T47D (cell line): ENCODE measurements at regions not wholly inside any gene's neighbourhood (a gene's known extent, or its start where the extent isn't known, plus 50 kb on each side); places are given as distances from the start of the nearest gene placed in this dataset.
A peak's percentile ranks its signal among the peaks of the same experiment; 100 is the strongest.

Experiments
- DNase-seq, 2 experiments: peaks; one replicate each; pipeline versions ENCODE4 v3.0.0 to v3.0.0-alpha.2; 2011 to 2012; ENCODE audit warnings: low read depth in 1 of 2, low spot score in 1 of 2
- JUND ChIP-seq: IDR thresholded peaks from 2 replicates; pipeline ENCODE4 v1.6.1; 2012; ENCODE audit warnings: low read depth
- in situ Hi-C: cut with HindIII; loops from 2 replicates; pipeline ENCODE4 v1.10.0; 2016; ENCODE audit warnings: low sequenced_read_pairs, low pct_unique_long_range_greater_than_20kb

DNA sequence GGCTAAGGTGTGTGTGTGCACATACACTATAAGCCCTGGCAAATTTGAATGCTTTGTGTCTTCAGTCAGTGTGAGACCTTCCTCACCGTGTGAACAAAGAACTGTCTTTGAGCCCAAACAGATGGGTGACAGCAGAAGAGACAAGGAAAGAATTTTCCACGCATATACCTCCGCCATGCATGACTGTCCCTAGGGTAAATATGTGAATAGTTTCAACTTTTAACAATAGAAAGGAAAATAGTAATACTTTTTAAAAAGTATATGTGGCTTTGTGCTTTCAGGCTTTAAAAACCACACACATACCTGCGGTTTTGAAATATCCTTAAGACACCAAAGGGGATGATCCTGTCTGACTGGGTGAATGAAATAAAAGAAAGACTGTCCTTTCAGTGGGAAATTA, 438.6 kb upstream of the MPDZ start:
- DNase-seq: peak in 1 of 2 experiments; percentile 75
- TF ChIP-seq JUND: no peak
- in situ Hi-C loops: no loop called here

- in situ Hi-C loops: no loop called here
- peak in 1 of 2 experiments; percentile 7 for DNase-seq
- TF ChIP-seq JUND: no peak
Measured at GRCh38 chr9:13717322-13718054, 438.0 kb upstream of the MPDZ start.

GRCh38 chr9:13716601-13717321, 437.3 kb upstream of the MPDZ start:
- no peak for TF ChIP-seq JUND
- in situ Hi-C loops: no loop called here
- DNase-seq: no peak

- in situ Hi-C loops: no loop called here
- no peak for DNase-seq
- TF ChIP-seq JUND: no peak
Measured at GRCh38 chr9:13716090-13716489, 436.6 kb upstream of the MPDZ start.

DNA sequence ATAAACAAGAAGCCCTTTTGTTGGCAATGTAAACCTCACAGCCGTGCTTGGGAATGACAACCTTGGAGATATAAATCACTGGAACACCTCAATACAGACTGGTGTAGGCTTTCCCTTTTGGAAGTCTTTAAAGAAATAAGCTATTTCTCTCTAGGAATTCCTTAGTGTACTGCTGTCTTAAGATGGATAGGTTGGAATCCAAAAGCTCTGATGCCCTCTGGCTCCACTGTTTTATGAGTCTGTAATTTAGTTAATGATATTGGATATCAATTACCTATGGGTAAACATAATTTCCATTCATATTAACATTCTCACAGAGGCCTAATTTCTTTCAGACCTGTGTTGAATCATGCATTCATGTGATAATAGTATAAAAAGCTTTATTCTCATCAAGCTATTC, 435.9 kb upstream of the MPDZ start:
- no peak for TF ChIP-seq JUND
- in situ Hi-C loops: no loop called here
- DNase-seq: no peak

GRCh38 chr9:13707612-13708576, 428.4 kb upstream of the MPDZ start:
- TF ChIP-seq JUND: no peak
- in situ Hi-C loops: no loop called here
- no peak for DNase-seq

- in situ Hi-C loops: no loop called here
- TF ChIP-seq JUND: no peak
- no peak for DNase-seq
Measured at GRCh38 chr9:13705918-13706317, 426.4 kb upstream of the MPDZ start.

DNA sequence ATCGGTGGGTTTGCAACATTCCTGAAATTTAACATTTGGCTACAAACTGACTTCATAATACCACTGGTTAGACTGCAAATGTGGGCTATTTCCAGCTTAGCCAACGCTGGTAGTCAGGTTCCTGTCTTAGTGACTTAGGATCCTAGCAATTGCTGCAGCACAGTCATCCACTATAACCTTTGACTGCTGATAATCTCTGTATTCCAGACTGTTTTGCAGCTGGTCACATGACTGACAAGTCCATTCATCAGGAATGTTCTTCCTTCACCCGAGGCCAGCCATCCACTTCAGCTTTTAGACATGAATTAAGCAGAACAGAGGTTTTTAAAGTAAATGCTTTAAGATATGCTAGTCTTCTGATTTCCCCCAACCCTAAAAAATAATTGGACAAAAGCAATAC, 425.9 kb upstream of the MPDZ start:
- in situ Hi-C loops: no loop called here
- DNase-seq: no peak
- no peak for TF ChIP-seq JUND

- no peak for TF ChIP-seq JUND
- DNase-seq: no peak
- in situ Hi-C loops: no loop called here
Measured at GRCh38 chr9:13690595-13690994, 411.1 kb upstream of the MPDZ start.

DNA sequence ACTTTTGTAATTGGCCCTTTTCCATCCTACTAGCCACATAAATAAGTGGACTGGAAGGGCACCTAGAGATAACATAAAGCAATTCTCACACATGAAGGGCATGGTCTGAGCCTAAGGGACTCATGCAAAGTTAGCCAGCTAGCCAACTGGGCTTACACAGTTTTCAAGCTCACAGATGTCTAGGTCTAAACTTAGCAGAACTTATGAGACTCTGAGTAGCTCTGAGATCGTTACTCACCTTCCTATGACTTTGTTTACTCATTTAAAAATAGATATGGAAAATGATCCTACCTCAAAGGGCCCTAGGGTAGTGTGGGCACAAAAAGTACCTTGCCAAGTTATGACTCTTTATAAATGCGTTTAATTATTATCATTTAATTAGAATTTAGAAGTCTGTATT, 410.4 kb upstream of the MPDZ start:
- in situ Hi-C loops: no loop called here
- TF ChIP-seq JUND: no peak
- no peak for DNase-seq

DNA sequence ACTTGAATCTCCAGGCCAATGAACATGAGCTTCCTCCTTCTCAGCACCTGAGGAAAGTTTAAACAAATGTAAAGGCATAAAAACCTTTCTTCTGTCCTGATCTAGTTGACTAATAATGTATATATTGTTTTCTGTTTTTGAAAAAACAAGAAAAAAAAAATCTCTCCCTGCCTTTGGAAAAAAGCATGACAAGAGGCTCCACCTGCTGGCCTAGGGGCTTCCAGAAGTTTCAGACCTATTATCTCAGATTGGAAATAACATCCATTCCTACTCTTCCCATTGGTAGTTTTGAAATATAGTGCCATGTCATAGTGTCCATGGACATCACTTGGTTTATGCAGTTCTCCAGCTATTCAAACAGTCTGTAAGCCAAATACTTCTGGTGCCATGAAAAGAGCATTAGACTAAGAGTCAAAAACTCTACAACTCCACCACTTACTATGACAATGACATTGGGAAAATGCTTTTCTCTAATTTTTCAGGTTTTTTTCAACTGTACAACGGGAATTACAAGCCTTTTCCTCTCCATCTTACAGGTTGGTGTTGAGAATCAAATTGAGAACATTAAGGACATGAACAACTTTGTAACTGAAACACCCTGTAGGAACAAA, 409.6 kb upstream of the MPDZ start:
- in situ Hi-C loops: no loop called here
- peak in 1 of 2 experiments; percentile 44 for DNase-seq

More for the DNA sequence above, 409.6 kb upstream of the MPDZ start:
- no peak for TF ChIP-seq JUND
